Colonic mucosa (tissue), 4 donors: ENCODE measurements at regions not wholly inside any gene's neighbourhood (a gene's known extent, or its start where the extent isn't known, plus 50 kb on each side); places are given as distances from the start of the nearest gene placed in this dataset.

Source experiments
- DNase-seq: peaks from one replicate; pipeline ENCODE4 v3.0.0-alpha.2; 2020
- H3K27ac ChIP-seq: fragments of 200-600 bp; one replicate; pipeline ENCODE4 v1.8.0; 2021
- H3K27me3 ChIP-seq: fragments of 200-600 bp; one replicate; pipeline ENCODE4 v1.8.0; 2021
- H3K36me3 ChIP-seq: fragments of 200-600 bp; one replicate; pipeline ENCODE4 v1.8.0; 2021
- H3K4me1 ChIP-seq: fragments of 200-600 bp; one replicate; pipeline ENCODE4 v1.8.0; 2021; ENCODE audit warnings: mild to moderate bottlenecking
- H3K4me3 ChIP-seq: fragments of 200-600 bp; one replicate; pipeline ENCODE4 v1.8.0; 2021
- H3K9ac ChIP-seq, 2 donors: one replicate each; pipeline ENCODE4 v1.7.0; 2013; ENCODE audit warnings: control low read depth in 2 of 2, low read depth in 2 of 2, low read length in 2 of 2
- H3K9me3 ChIP-seq: fragments of 200-600 bp; one replicate; pipeline ENCODE4 v1.8.0; 2021
- intact Hi-C: fragments of 100-400 bp; cut with DNase I; formaldehyde crosslinking; loops from one replicate; pipeline ENCODE4 v1.14.1; 2022
- TF ChIP-seq, protein P1 (sequence below): fragments of 200-600 bp; IDR thresholded peaks from one replicate; pipeline ENCODE4 v1.8.0; 2022; ENCODE audit warnings: antibody characterized with exemption, mild to moderate bottlenecking
- donor health status: healthy.
- donor health status: DM: no; HTN: no; CAD: no.
- donor health status: DM: no; HTN: no; CAD: no.

DNA sequence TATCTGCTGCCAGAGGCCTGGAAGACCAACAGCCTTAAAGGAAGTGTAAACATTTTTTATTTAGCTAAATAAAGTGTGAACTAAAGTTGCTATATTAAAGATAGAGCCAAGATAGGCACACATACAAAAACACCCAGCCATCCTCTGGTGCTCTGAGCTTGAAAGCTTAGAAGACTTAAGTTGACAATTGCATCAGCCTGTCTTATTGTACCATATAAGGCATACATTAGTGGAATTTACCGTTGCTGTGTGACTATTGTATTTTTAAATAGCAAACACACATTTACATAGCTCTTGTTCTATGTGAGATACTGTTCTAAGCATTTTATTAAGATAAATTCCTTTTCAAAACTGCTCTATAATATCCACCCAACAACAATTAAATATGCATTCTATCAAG lies 736.6 kb upstream of the ZEB2 start:
- Histone ChIP-seq H3K4me3 (no peak overlapping the region), H3K36me3 (no peaks in the 10 kb centered on the region), H3K9ac (no peak overlapping the region), H3K27ac (no peak overlapping the region), H3K4me1 (no peaks in the 10 kb centered on the region), H3K27me3 (no peaks in the 10 kb centered on the region), H3K9me3 (no peaks in the 10 kb centered on the region)
- DNase-seq: no peak
- intact Hi-C loops: no loop called here
- TF ChIP-seq, protein P1, sequence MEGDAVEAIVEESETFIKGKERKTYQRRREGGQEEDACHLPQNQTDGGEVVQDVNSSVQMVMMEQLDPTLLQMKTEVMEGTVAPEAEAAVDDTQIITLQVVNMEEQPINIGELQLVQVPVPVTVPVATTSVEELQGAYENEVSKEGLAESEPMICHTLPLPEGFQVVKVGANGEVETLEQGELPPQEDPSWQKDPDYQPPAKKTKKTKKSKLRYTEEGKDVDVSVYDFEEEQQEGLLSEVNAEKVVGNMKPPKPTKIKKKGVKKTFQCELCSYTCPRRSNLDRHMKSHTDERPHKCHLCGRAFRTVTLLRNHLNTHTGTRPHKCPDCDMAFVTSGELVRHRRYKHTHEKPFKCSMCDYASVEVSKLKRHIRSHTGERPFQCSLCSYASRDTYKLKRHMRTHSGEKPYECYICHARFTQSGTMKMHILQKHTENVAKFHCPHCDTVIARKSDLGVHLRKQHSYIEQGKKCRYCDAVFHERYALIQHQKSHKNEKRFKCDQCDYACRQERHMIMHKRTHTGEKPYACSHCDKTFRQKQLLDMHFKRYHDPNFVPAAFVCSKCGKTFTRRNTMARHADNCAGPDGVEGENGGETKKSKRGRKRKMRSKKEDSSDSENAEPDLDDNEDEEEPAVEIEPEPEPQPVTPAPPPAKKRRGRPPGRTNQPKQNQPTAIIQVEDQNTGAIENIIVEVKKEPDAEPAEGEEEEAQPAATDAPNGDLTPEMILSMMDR: no peak

GRCh38 chr2:145254291-145254690 lies 734.4 kb upstream of the ZEB2 start:
- Histone ChIP-seq H3K27ac (no peak overlapping the region), H3K27me3 (no peaks in the 10 kb centered on the region), H3K9ac (no peak overlapping the region), H3K4me3 (no peak overlapping the region), H3K36me3 (no peaks in the 10 kb centered on the region), H3K4me1 (no peaks in the 10 kb centered on the region), H3K9me3 (no peaks in the 10 kb centered on the region)
- TF ChIP-seq, protein P1: no peak
- DNase-seq: no peak
- intact Hi-C loops: no loop called here

DNA sequence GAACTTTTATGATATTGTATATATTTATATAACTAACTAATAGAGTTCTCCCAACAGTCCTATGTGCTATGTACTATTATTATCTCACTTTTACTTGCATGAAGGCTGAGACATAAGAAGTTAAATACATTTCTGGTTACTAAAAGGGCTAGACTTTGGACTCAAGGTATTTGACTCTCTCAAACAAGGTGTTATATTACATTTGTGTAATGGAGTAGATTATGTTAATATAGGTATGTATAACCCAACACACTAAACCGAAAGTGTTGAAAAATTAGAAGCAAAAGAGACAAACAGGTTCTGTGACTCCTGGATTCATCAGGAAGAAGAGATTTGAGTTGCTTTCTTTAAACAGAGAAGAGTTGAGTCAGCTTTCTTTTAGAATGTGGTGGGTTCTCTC lies 733.6 kb upstream of the ZEB2 start:
- no peak overlapping the region for H3K27ac ChIP-seq
- intact Hi-C loops: no loop called here

GRCh38 chr2:145245268-145245870 lies 725.5 kb upstream of the ZEB2 start:
- no peaks in the 10 kb centered on the region for H3K4me1 ChIP-seq
- no peak overlapping the region for H3K27ac ChIP-seq
- H3K9me3 ChIP-seq: no peaks in the 10 kb centered on the region
- no peaks in the 10 kb centered on the region for H3K27me3 ChIP-seq
- no peaks in the 10 kb centered on the region for H3K36me3 ChIP-seq
- DNase-seq: no peak
- intact Hi-C loops: no loop called here
- no peak overlapping the region for H3K4me3 ChIP-seq
- TF ChIP-seq, protein P1: no peak
- no peak overlapping the region for H3K9ac ChIP-seq

More for the DNA sequence above, 733.6 kb upstream of the ZEB2 start:
- Histone ChIP-seq H3K9ac (no peak overlapping the region), H3K27me3 (no peaks in the 10 kb centered on the region), H3K4me1 (no peaks in the 10 kb centered on the region), H3K9me3 (no peaks in the 10 kb centered on the region), H3K4me3 (no peak overlapping the region), H3K36me3 (no peaks in the 10 kb centered on the region)
- TF ChIP-seq, protein P1: no peak
- DNase-seq: no peak

GRCh38 chr2:145235312-145235711 lies 715.4 kb upstream of the ZEB2 start:
- Histone ChIP-seq H3K4me3 (no peak overlapping the region), H3K36me3 (no peaks in the 10 kb centered on the region), H3K27me3 (no peaks in the 10 kb centered on the region), H3K9ac (no peak overlapping the region), H3K4me1 (no peaks in the 10 kb centered on the region), H3K27ac (no peak overlapping the region), H3K9me3 (no peaks in the 10 kb centered on the region)
- TF ChIP-seq, protein P1: no peak
- DNase-seq: no peak
- intact Hi-C loops: no loop called here
